Amniotic stem cell (primary cell): ENCODE measurements at regions not wholly inside any gene's neighbourhood (a gene's known extent, or its start where the extent isn't known, plus 50 kb on each side); places are given as distances from the start of the nearest gene placed in this dataset.

Experiments used
- DNase-seq: peaks from one replicate; lab custom pipeline; 2025; lab: John Stamatoyannopoulos, UW

DNA sequence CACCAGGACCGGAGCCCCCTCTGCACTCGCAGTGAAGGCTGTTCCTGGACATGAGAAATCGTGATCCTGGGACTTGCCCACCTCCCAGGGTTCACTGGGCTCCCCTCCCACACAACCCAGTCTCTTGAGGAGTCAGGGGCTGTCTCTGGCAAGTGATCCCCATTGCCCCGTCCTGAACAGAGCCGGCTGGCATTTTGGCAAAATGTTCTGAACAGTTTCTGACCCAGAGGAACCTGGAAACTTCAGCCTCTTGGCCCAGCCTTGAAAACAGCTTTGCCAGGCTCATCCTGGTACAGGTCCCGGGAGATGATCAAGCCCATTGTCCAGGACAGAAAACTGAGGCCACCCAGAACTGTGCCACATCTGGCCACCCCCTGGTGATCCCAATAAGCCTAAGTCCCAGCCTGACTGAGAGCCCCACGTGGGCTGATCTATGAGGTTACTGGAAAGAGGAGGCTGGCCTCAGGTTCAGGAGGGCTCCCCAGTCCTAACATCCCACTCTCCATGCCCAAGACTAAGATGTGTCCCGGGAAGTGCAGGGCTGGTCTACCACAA lies 115.7 kb downstream of the OAT start:
- no peak for DNase-seq

DNA sequence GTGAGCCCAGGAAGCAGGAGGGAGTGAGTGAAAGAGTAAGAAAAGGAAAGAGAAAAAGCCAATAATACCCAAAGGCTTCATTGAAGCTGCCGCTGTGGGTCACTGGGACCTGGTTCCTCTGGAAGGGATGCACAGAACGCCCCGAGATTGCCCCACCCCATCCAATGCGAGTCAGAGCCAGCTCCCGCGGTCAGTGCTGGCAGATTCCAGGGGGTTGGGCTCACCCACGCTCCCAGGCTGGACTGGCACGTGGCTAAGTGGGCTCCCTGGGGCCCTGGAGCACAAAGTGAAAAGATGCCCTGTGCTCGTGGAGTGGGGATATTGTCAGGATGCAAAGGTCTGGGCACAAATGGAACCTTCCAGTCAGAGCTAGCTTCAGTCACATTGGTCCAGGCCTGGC lies 117.0 kb downstream of the OAT start:
- DNase-seq: no peak

DNA sequence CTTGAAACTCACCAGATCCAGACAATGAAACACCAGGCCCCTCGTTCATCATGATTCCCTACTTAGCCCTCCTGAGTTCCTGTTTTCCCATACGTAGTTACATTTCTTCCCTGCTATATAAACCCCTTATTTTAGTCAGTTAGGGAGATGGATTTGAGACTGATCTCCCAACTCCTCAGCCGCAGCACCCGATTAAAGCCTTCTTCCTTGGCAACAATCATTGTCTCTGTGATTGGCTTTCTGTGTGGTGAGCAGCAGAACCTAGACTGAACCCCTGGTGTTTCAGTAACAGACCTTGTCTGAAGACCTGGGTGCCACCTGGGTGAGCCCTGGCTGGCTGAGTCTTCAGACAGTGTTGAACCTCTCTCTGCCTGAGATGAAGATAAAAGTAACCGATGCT lies 118.0 kb downstream of the OAT start:
- no peak for DNase-seq

DNA sequence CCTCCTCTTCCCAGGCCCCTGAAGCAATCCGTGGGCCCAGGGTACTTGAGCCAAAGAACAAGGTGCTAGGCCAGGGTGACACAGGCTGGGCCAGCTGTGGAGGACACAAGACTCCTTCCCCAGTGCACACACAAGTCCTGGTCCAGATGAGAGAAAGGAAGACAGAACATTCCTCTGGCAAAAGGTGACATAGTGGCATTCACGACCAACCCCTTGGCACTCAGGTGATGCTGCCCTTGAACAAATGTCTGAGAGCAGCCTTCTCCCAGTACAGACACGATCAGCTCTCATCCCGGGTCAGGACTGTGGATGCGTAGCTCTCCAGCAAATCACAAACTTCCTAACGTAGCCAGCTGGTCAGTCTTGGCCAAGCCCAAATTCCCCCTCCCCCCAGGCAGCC lies 118.5 kb downstream of the OAT start:
- DNase-seq: no peak

DNA sequence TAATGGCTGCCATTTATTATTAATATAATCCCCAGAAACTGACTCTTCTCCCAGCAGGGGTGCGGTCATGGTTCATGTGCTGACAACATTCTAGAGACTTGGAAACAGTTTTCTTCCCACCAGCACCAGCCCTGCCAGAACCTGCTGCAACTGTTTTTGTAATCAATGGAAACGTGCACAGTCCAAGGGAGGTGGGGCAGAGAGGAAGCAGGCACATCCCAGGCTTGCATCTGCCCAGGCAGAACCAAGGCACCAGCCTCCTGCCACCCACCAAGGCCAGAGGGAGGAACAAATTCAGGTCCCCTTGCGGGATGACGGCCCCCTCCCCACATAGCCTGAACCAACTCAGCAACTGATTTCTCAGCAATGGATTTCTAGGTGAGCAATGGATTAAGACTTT lies 119.0 kb downstream of the OAT start:
- no peak for DNase-seq

DNA sequence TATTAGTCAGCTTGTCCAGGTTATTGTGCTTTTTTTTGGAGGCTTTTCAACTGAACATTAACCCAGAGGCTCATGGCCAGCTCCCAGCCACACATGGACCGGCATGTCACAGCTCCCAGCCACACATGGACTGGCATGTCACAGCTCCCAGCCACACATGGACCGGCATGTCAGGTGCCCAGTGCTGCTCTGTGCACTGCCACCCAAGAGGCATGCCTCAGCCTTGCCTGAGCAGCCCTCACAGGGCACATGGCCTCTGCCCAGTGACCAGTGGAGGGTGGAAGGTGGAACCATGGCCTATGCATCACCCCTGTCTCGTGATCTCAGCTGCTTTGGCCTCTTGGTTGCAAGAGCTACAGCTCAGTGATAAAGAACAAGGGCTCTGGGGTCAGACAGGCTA lies 119.8 kb downstream of the OAT start:
- no peak for DNase-seq

DNA sequence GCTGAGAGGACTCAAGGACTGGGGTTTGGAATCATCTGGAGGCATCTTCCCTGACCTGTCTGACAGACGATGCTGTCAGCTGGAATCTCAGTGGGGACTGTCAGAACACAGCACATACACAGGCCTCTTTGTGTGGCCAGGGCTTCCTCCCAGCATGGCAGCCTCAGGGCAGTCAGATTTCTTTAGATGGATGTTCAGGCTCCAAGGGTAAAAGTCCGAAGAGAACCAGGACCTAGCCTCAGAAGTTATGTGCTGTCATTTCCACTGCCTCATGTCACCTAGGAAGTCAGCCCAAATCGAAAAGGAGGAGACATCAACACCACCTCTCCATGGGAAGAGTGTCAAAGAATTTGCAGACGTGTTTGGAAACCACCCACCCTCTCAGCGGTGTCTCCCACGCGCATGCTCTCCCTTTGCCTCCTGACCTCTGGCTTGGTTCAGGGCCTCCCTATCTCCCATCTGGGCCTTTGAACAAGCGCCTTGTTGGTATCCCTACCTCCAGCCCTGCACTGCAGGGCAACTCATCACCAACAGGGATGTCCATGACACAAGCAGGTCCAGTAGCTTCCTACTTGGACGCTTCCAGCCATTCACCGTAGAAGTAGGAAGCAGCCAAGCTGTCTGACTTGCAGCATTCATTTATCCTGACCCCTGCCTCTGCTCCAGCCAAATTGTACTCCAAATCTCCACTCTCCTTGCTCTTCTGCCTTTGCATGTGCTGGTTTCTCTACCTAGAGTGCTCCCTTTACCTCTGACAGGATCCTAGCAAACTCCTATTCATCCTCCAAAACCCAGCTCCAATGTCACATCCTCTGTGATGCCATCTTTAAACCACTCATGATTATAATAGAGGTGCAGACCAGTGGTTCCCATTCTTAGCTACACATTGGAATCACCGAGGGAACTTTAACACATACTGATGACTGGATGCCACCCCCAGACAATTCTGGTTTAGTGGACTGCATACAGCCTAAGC lies 121.6 kb downstream of the OAT start:
- DNase-seq: no peak

DNA sequence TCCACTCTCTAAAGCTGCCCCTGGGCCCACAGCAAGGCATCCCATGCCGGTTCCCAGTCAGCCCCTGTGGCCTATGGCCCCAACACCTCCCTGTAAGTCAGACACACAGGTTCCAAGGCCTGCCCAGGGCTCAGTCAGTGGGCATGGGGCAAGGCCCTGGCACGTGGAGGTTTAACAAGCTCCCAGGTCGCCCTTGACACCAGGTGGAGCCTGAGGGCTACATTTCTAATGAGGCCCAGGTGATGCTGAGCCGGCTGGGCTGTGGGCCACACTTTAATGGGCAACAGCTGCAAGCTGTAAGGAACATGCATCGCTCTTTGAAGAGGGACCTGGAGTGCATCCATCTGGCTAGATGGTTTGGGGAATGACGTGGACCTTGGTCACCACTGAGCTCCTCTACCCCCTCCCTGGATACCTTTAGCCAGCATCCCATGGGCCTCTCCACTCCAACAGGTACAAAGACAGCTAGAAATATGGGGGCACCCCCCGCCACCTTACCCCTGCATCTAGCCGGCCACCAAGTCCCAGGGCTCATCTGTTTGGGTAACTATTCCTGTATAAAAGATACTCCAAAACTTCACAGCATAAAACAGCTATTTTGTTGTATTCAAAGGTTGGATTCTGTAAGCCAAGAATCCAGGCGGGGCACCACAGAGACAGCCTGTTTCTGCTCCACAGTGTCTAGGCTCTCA lies 122.5 kb downstream of the OAT start:
- DNase-seq: no peak

DNA sequence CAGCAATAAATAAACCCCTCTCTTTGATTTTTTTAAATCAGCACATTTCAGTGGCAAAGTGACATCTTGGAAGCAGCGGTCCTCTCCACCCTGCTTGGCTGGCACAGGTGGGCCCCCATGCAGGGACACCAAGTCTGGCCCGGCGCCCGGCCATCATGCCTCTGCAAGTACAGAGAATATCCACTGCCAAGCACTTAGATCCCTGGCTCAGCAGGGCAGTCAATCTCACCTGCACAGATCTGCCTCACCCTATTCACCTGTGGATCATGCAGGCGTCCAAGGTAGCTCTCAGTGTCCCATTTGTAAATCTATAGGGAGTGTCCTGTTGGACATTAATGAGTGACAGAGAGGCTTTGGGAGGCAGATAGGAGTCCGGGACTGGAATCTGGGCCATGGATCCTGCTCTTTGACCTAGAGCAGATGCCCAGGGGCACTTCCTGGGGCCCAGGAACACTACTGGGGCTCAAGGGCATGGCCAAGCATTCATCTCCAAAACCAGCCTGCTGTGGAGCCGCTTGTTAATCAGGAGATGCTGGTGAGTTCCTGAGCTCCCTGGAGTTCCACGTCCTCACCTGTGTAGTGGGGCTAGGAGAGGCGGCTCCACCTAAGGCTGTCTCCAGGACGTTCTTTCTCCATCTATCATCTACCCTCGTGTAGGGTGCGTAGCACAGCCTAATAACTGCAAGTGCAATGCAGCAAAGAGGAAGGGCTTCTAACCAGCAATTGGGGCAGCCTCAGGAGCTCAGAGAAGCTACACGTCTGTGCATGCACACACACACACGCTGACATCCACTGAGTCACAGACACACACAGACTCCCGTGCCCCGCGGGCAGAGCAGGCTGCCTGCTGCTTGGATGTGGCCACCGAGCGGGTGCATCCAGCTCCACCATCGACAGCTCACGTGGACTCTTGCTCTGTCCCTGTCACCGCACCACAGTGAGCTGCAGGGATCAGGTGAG lies 123.6 kb downstream of the OAT start:
- DNase-seq: no peak

DNA sequence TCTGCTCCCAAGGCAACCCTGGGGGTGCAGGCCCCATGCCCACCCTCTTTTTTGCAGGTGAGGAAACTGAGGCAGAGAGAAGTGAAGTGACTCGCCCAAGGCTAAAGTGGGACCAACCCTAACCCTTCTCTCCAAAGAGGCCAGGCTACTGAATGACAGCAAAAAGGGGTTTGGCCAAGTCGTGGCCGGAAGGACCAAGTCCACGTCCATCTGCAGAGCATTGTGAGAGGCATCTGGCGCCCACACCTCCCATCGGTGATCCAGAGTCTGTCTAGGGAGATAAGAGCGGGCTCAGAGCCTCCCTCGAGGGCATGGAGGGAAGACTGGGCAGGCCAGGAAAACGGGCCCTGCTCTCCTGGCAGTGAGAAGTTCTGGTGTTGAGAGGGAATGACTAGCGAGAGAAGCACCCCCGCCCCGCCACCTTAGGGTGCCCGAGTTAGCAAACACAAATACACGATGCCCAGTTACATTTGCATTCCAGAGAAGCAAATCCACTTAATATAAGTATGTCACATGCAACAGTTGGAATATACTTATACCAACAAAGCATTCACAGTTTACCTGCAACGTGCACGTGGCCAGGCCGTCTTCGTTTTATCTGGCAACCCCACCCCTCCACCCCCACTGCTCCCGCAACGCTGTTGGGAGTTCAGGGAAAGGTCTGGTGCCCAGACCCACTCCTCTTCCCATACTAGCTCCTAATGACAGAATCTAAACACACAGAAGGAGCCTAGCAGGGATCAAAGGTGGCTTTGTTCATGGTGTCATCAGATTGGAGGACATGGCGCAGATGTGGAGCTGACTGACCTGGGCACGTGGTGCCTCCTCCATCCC lies 124.9 kb downstream of the OAT start:
- no peak for DNase-seq

DNA sequence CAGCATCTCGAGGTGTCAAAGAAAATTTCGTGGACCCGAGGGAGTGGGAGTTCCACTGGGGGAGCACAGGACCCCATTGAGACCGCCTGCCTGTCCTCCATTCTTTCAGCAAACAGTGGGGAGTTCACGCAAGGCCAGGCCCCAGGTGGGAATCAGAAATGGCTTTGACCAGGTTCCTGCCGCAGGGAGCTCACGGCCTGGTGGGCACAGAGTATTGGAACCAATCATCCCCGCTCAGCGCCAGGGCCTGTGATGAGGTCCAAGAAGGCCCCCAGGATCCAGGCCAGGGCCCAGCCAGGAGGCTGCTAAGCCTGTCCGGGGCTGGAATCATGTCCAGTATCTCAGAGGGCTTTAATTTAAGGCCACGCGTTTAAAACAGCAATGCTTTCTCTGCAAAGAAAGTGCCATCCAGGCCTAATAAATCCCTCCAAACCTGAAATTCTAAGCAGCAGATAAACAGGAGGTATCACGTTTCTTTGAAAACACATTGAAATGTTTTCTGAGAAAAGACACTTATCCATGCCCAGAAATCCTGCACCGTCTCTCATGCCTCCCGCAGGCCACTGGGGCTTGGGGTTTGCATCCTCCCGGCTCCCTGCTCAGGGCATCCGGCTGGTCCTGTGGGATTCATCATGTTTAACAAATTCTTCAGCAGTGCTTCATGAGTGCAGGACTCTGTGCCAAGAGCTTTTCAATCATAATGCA lies 125.7 kb downstream of the OAT start:
- no peak for DNase-seq

DNA sequence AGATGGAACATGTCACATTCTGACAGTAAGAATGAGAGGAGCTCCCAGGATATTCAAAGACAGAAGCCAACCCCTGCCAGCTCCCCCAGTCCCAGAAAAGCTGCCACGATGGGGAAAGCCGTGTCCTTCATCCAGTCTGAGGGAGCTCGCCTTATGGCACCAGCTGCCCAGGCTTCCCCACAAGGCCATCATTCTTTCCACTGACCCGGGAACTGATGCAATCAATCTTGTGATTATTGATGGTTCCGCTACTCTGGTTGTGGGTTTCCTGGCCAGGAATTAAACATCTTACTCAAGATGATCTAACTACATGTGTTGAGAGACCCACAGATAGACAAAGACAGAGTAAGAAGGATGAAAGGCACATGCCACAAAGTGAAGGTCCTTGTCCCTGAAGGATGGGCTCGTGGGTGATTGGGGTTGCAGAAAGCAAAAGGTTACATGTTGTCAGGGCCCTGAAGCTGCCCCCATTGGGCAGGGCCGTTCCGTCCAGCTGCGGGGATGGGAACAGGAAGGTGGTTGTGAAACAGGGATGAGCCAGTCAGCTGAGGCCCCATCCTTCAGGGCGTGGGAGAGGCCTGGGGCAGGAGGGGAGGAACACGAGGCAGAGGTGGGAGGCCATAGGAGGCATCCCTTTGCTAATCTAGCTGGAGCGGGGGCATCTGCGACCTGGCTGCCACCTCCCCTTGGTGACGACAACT lies 127.6 kb downstream of the OAT start:
- DNase-seq: no peak

DNA sequence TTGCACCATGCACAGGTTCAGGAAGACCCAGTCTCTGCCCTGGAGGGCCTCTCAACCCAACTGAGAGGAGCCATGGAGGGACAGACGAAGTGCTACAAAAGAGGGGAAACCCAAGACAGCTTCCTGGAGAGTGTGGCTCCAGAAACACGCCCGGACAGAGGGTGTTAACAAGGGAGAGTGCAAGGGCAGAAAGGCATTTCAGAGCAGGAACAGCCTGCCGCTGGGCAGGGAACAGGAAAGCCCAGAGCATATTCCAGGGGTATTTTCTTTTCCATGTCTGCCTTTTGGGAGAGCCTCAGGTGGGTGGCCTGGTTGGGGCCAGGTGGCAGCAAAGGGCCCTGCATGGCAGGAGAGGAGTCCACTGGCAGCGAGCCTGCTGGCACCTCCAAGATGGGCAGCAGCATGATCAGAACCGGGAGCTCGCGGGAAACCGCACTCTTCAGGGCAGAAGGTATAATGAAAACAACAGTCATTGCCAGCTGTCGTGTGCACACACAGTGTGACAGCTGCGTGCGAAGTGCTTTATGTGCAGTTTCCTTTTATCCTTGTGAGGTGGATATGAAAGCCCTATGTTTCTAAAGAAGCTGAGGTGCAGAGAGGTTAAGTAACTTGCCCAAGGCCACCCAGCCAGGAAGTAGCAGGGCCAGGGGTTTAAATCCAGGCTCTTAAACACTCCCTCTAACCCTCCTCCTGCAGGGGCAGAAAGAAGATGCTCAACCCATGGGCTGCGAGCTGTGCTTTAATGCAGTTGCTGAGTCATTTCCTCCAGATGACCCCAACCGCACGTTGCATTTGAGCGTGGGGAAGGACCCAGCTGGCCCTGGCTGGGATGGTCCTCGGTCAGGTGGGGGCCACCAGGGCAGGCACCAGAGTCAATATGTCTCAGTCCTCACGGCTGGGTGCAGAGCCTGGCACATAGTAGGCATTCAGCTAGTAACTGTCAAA lies 128.6 kb downstream of the OAT start:
- no peak for DNase-seq

DNA sequence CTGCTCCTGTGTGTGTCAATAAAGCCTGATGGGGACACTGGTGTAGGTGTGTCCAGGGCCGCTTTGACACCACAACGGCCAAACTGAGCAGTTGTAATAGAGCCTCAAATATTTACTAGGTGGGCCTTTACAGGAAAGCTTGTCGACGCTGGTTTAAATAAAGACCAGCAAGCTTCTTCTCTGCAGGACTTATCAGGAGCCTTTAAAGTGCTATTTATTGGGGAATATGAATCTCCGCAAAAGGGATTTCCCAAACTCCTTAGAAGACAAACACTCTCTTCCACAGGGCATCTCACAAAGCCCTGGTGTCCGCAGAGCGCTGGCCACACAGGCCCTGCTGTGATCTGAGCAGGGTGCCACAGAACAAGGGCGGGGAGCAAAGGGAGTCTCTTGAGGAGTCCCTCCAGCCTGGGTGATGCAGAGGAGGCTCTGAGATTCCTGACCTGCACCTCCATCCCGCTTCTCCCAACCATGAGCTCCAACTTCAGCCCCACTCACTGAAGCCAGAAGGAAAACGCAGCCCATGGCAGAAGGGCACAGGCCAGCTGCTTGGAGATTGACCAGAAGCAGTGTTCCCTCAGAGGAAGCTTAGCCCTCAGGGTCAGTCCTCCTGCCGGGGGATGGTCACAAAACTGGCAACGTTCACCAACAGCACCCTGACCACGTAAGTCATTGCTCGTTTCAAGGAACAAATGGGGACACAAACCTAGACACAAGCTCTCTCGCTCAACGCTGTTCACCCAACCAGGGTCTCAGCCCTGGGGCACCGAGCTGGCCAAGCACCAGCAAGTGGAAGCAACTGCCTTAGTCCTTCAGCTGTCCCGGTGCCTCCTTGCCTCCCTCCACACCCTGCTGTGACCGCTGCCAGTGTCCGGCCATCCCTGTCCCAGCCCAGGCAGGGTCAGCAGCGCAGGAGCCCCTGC lies 129.5 kb downstream of the OAT start:
- no peak for DNase-seq

DNA sequence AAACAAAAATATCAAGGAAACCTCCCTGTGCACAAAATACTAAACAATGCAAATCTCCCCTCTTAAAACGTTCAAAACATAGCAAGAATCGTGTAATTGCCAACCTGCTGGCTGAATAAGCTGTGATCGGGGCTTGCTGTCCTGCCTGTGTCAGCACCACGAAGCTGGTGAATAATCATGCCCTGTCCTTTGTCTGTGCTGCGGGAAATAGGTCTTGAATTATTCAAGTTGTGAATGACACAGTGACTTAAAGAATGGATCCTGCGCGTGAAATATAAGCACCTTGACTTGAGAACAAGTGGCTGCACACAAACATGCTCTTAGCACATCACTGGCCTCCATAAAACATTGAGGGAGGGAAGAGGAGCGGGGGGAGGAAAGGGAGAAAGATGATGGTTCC lies 130.2 kb downstream of the OAT start:
- DNase-seq: no peak

DNA sequence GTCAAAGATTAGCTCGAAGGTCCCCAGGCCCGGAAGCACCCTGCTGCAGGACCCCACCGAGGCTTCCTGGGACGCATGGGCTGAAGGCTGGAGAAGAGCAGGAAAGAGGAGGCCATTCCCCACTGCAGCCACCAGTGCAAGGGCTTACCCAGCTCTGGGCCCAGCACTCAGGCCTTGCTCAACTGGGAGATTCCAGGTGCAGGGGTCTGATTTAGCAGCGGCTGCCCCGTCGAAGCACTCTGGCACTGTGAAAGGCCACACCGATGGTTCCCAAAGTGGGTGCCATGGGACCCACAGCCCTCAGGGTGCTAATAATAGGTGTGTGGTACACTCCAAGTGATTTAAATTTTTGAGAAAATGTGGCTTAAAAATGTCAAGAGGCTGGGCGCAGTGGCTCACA lies 130.9 kb downstream of the OAT start:
- DNase-seq: no peak

DNA sequence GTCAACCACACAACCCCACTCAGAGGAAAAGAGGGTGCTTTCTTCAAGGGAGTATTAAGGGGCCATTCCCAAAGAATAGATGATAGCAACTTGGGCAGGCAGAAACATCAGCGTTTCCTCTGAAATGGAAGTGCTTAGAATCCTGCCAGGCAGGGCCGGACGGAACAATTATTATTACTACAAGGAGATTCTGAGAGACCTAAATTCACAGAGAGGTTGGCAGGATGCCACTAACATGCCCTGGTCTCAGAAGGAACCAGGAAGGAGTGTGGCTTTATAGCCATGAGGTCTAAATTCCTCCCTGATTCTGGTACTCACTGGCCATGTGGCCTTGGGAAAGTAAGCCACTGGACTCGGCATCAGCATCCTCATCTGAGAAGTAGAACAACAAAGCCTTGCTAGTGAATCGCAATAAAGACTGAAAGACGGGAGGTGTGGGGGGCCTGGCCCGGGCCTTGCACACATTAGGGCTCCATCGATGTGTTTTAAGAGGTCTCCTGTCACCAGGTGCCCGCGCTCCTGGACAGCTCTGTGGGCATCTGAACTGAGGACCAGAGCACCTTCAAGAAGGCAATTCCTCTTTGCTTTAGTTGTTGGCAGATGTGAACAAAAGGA lies 131.5 kb downstream of the OAT start:
- no peak for DNase-seq
